ENCODE measurements at regions not wholly inside any gene's neighbourhood (a gene's known extent, or its start where the extent isn't known, plus 50 kb on each side); places are given as distances from the start of the nearest gene placed in this dataset.

GRCh38 chr3:124676236-124676635 is 54.0 kb upstream of the UMPS start:
- TF ChIP-seq CTCF (IDR thresholded peaks at IDR 0.05): no peak
- no peak for TF ChIP-seq POLR2A (IDR thresholded peaks at IDR 0.05)

Measured in Peyer's patch (tissue), 4 donors.